Keratinocyte (primary cell): ENCODE measurements at regions not wholly inside any gene's neighbourhood (a gene's known extent, or its start where the extent isn't known, plus 50 kb on each side); places are given as distances from the start of the nearest gene placed in this dataset.

Experiments
- CTCF ChIP-seq, 3 experiments: IDR thresholded peaks in 1 of 3; conservative IDR thresholded peaks in 1 of 3; optimal IDR thresholded peaks in 1 of 3; 2 replicates in 2 of 3; 3 replicates in 1 of 3; pipeline versions ENCODE3 to v1.5.1; 2011; ENCODE audit warnings: low read length in 3 of 3, mild to moderate bottlenecking in 3 of 3, moderate library complexity in 2 of 3, control low read depth in 1 of 3, inconsistent platforms in 1 of 3; ENCODE audit not compliant: insufficient read depth in 2 of 3; ENCODE audit errors: extremely low read depth in 1 of 3
- EZH2 ChIP-seq: IDR thresholded peaks from one replicate; pipeline ENCODE4 v1.6.1; 2012; ENCODE audit warnings: inconsistent platforms, mild to moderate bottlenecking, low read length, moderate library complexity

GRCh38 chr3:16724487-16724886, 119.3 kb upstream of the DAZL start:
- no peak for TF ChIP-seq CTCF (optimal IDR thresholded peaks at IDR 0.05 in 1 of 3, IDR thresholded peaks at IDR 0.05 in 1 of 3, conservative IDR thresholded peaks at IDR 0.05 in 1 of 3; ENCODE audit: extremely low read depth in 1 of 3, insufficient read depth in 2 of 3, low read length in 3 of 3)
- TF ChIP-seq EZH2, result no peak
